K562 (cell line): ENCODE measurements at regions not wholly inside any gene's neighbourhood (a gene's known extent, or its start where the extent isn't known, plus 50 kb on each side); places are given as distances from the start of the nearest gene placed in this dataset.

Source experiments
- SIN3B ChIP-seq: fragments of 450-650 bp; IDR thresholded peaks from 2 replicates; pipeline ENCODE4 v1.6.1; 2017; ENCODE audit warnings: low read depth, mild to moderate bottlenecking, moderate library complexity
- STAG1 ChIP-seq: sonication (generic); formaldehyde crosslinking; IDR thresholded peaks from 2 replicates; pipeline ENCODE4 v1.5.0; 2020; ENCODE audit warnings: missing genetic modification reagents, borderline replicate concordance
- YY1 ChIP-seq, 3 experiments: IDR thresholded peaks; 2 replicates each; pipeline ENCODE4 v1.6.1; 2011; ENCODE audit warnings: low read length in 2 of 3, mild to moderate bottlenecking in 2 of 3, moderate library complexity in 2 of 3, borderline replicate concordance in 1 of 3, control low read depth in 1 of 3, low read depth in 1 of 3; ENCODE audit not compliant: insufficient read depth in 3 of 3, insufficient replicate concordance in 2 of 3, control insufficient read depth in 1 of 3, insufficient read length in 1 of 3; ENCODE audit errors: extremely low read depth in 1 of 3
- TF ChIP-seq, protein P1 (sequence below), 2 experiments: fragments of 450-650 bp; formaldehyde crosslinking in 1 of 2; IDR thresholded peaks; 2 replicates each; pipeline versions ENCODE4 v1.4.0 to v1.6.1; 2014 to 2020; ENCODE audit warnings: mild to moderate bottlenecking in 2 of 2, borderline replicate concordance in 1 of 2, low read depth in 1 of 2
- TF ChIP-seq, protein P2 (sequence below), 3 experiments: IDR thresholded peaks in 2 of 3; conservative IDR thresholded peaks in 1 of 3; 2 replicates each; pipeline ENCODE4 v1.5.1; 2011 to 2012; ENCODE audit warnings: low read length in 3 of 3, mild to moderate bottlenecking in 3 of 3, control low read depth in 2 of 3, improper control_type of control experiment in 1 of 3, inconsistent platforms in 1 of 3, low read depth in 1 of 3, mixed read lengths in 1 of 3, moderate library complexity in 1 of 3; ENCODE audit not compliant: insufficient read depth in 2 of 3
- TF ChIP-seq, protein P3 (sequence below), 2 experiments: fragments of 450-650 bp in 1 of 2; sonication (generic) in 1 of 2; formaldehyde crosslinking; conservative IDR thresholded peaks; 2 replicates each; pipeline versions ENCODE4 v1.4.0 to v1.8.1; 2020 to 2022; ENCODE audit warnings: mild to moderate bottlenecking in 1 of 2, missing genetic modification reagents in 1 of 2

DNA sequence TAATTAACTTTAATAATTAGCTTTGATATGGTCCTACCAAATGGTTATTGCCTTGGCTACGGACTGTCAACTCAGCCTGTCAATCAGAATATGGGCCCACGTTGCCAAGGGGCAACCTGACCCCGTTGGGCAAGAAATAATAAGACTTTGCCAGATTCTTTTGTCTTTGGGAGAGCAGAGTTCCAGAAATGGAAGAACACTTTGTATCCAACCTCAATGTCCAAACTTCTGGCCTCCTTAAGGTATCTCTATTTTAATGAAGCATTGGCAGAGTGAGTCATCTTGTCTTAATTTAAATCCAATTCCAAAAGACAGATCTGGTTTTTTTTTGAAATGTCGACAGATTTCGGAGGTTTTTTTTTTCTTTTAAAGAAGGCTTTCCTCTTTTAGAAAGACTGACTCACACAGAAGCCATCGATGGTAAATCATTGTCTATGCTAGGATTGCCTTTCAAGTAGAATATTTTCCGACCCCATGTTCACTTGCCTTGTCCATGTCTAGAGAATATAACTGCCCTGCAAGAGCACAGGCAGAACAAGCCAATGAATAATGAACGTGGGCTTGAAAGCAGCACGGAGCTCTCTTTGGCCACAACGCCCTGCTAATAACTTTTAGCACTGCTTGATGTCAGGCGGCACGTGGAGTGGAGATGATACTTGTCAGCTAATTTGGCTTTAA lies 190.3 kb upstream of the GATB start (continued):
- TF ChIP-seq, protein P1, sequence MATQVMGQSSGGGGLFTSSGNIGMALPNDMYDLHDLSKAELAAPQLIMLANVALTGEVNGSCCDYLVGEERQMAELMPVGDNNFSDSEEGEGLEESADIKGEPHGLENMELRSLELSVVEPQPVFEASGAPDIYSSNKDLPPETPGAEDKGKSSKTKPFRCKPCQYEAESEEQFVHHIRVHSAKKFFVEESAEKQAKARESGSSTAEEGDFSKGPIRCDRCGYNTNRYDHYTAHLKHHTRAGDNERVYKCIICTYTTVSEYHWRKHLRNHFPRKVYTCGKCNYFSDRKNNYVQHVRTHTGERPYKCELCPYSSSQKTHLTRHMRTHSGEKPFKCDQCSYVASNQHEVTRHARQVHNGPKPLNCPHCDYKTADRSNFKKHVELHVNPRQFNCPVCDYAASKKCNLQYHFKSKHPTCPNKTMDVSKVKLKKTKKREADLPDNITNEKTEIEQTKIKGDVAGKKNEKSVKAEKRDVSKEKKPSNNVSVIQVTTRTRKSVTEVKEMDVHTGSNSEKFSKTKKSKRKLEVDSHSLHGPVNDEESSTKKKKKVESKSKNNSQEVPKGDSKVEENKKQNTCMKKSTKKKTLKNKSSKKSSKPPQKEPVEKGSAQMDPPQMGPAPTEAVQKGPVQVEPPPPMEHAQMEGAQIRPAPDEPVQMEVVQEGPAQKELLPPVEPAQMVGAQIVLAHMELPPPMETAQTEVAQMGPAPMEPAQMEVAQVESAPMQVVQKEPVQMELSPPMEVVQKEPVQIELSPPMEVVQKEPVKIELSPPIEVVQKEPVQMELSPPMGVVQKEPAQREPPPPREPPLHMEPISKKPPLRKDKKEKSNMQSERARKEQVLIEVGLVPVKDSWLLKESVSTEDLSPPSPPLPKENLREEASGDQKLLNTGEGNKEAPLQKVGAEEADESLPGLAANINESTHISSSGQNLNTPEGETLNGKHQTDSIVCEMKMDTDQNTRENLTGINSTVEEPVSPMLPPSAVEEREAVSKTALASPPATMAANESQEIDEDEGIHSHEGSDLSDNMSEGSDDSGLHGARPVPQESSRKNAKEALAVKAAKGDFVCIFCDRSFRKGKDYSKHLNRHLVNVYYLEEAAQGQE (IDR thresholded peaks at IDR 0.05; ENCODE audit: borderline replicate concordance), result no peak
- TF ChIP-seq, protein P1 (CRISPR knock-in tag; IDR thresholded peaks at IDR 0.05; ENCODE audit: low read depth), result no peak
- TF ChIP-seq SIN3B (no peak), YY1 (IDR thresholded peaks at IDR 0.05; ENCODE audit: borderline replicate concordance in 1 of 3, control insufficient read depth in 1 of 3, extremely low read depth in 1 of 3, insufficient read depth in 3 of 3, insufficient read length in 1 of 3, insufficient replicate concordance in 2 of 3, low read depth in 1 of 3, low read length in 2 of 3) (no peak), STAG1 (CRISPR knock-in tag) (no peak)
- TF ChIP-seq, protein P2, sequence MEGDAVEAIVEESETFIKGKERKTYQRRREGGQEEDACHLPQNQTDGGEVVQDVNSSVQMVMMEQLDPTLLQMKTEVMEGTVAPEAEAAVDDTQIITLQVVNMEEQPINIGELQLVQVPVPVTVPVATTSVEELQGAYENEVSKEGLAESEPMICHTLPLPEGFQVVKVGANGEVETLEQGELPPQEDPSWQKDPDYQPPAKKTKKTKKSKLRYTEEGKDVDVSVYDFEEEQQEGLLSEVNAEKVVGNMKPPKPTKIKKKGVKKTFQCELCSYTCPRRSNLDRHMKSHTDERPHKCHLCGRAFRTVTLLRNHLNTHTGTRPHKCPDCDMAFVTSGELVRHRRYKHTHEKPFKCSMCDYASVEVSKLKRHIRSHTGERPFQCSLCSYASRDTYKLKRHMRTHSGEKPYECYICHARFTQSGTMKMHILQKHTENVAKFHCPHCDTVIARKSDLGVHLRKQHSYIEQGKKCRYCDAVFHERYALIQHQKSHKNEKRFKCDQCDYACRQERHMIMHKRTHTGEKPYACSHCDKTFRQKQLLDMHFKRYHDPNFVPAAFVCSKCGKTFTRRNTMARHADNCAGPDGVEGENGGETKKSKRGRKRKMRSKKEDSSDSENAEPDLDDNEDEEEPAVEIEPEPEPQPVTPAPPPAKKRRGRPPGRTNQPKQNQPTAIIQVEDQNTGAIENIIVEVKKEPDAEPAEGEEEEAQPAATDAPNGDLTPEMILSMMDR (IDR thresholded peaks at IDR 0.05 in 2 of 3, conservative IDR thresholded peaks at IDR 0.05 in 1 of 3; ENCODE audit: insufficient read depth in 2 of 3, low read depth in 1 of 3, low read length in 3 of 3), result no peak
- TF ChIP-seq, protein P3, sequence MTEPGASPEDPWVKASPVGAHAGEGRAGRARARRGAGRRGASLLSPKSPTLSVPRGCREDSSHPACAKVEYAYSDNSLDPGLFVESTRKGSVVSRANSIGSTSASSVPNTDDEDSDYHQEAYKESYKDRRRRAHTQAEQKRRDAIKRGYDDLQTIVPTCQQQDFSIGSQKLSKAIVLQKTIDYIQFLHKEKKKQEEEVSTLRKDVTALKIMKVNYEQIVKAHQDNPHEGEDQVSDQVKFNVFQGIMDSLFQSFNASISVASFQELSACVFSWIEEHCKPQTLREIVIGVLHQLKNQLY (CRISPR knock-in tag; conservative IDR thresholded peaks at IDR 0.05), result no peak
